NAMALWA (cell line): ENCODE measurements at regions not wholly inside any gene's neighbourhood (a gene's known extent, or its start where the extent isn't known, plus 50 kb on each side); places are given as distances from the start of the nearest gene placed in this dataset.

Source experiments
- DNase-seq: peaks from one replicate; pipeline ENCODE4 v3.0.0-alpha.2; 2015; ENCODE audit warnings: low spot score

GRCh38 chr12:31867292-31867691, 91.9 kb upstream of the RESF1 start:
- DNase-seq: no peak

- no peak for DNase-seq
These were observed 92.7 kb upstream of the RESF1 start for GRCh38 chr12:31866523-31866922.

GRCh38 chr12:31865023-31865422, 94.2 kb upstream of the RESF1 start:
- DNase-seq: no peak

- DNase-seq: no peak
These were observed 97.9 kb upstream of the RESF1 start for GRCh38 chr12:31861360-31861759.

- DNase-seq: no peak
These were observed 98.8 kb upstream of the RESF1 start for GRCh38 chr12:31860401-31860800.

GRCh38 chr12:31859232-31859977, 99.8 kb upstream of the RESF1 start:
- DNase-seq: no peak

- no peak for DNase-seq
These were observed 103.8 kb upstream of the RESF1 start for GRCh38 chr12:31855427-31855826.

- no peak for DNase-seq
These were observed 105.2 kb upstream of the RESF1 start for GRCh38 chr12:31853977-31854376.

- DNase-seq: no peak
These were observed 105.7 kb upstream of the RESF1 start for GRCh38 chr12:31853520-31853919.

GRCh38 chr12:31850268-31850667, 108.9 kb upstream of the RESF1 start:
- peak; percentile 45 for DNase-seq

- DNase-seq: peak; percentile 60
These were observed 110.0 kb upstream of the RESF1 start for GRCh38 chr12:31849090-31849687.

- DNase-seq: no peak
These were observed 112.8 kb upstream of the RESF1 start for GRCh38 chr12:31846405-31846804.

GRCh38 chr12:31845613-31846322, 113.4 kb upstream of the RESF1 start:
- no peak for DNase-seq

GRCh38 chr12:31843398-31844095, 114.7 kb upstream of the AMN1 start:
- no peak for DNase-seq

GRCh38 chr12:31837913-31838312, 109.1 kb upstream of the AMN1 start:
- DNase-seq: no peak

GRCh38 chr12:31835276-31835882, 106.6 kb upstream of the AMN1 start:
- DNase-seq: no peak

- no peak for DNase-seq
These were observed 105.3 kb upstream of the AMN1 start for GRCh38 chr12:31834150-31834549.

GRCh38 chr12:31832740-31833729, 104.2 kb upstream of the AMN1 start:
- peak; percentile 30 for DNase-seq

- no peak for DNase-seq
These were observed 99.2 kb upstream of the AMN1 start for GRCh38 chr12:31828071-31828470.

- DNase-seq: no peak
These were observed 93.9 kb upstream of the AMN1 start for GRCh38 chr12:31822761-31823160.

- no peak for DNase-seq
These were observed 92.7 kb upstream of the AMN1 start for GRCh38 chr12:31821484-31821883.
